Stimulated activated CD8-positive, alpha-beta memory T cell treated with anti-CD3 and anti-CD28 coated beads, Interleukin-4, amount 100 ng/mL, for 48 hours (primary cell): ENCODE measurements at regions not wholly inside any gene's neighbourhood (a gene's known extent, or its start where the extent isn't known, plus 50 kb on each side); places are given as distances from the start of the nearest gene placed in this dataset.

Experiments used
- DNase-seq: peaks from one replicate; pipeline ENCODE4 v3.0.0-alpha.2; 2020

- DNase-seq, result no peak
Observed at GRCh38 chr6:21478411-21478810, 115.1 kb upstream of the SOX4 start.

GRCh38 chr6:21478883-21479539 lies 114.5 kb upstream of the SOX4 start:
- no peak for DNase-seq

- DNase-seq, result no peak
Observed at GRCh38 chr6:21486115-21486514, 107.4 kb upstream of the SOX4 start.

- no peak for DNase-seq
Observed at GRCh38 chr6:21489826-21490225, 103.7 kb upstream of the SOX4 start.

DNA sequence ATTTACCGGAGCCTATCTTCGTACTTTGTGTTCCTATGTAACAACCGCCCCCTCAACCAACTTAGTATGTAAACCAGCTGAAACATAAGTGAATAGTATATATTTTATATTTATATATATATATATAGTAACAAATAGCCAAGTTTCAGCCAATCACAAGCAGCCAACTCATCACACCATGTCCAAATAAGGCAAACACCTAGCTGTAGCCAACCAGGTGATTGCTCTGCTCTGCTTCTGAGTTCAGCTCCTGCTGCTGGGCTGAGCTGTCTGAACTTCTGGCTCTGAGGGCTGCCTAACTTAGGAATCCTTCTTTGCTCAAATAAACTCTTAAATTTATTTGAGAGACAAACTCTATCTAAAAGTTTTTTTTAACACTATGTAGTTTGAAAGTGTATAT lies 101.6 kb upstream of the SOX4 start:
- DNase-seq, result no peak

DNA sequence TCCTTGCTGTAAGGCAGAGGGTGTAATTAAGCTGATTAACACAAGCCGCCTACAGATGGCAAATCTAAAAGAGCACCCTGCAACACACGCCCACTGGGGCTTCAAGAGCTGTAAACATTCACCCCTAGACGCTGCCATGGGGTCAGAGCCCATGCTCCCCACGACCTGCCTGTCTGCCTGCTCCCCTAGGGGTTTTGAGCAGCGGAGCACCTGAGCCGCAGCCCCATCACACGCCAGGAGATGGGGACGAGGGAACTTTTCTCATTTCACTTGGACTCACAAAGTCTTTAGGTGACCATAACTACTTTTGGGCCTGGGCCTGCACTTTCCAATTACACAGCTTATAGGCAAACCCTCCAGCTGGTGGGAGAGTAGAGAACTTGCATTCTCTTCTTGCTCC lies 99.0 kb upstream of the SOX4 start:
- DNase-seq, result no peak

GRCh38 chr6:21496196-21496595 lies 97.4 kb upstream of the SOX4 start:
- no peak for DNase-seq

DNA sequence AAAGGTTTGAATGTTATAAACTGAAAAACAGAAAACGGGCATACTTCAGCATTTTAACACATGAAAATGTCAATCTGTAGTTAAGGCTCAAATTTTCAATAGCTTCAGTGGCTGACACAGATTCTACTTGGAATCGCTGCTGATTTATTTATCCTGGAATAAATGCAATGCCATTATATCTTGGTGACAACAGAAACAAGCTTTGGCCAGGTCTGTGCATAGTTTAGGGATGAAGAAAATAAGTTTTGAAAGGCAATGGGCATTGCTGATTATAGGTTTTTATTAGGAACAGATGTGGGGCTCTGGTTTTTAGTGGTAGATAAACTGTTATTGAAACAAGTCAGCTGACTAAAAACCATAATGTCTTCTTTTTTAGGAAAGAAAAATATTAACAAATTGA lies 96.8 kb upstream of the SOX4 start:
- DNase-seq, result no peak

- no peak for DNase-seq
Observed at GRCh38 chr6:21500314-21501020, 93.1 kb upstream of the SOX4 start.

DNA sequence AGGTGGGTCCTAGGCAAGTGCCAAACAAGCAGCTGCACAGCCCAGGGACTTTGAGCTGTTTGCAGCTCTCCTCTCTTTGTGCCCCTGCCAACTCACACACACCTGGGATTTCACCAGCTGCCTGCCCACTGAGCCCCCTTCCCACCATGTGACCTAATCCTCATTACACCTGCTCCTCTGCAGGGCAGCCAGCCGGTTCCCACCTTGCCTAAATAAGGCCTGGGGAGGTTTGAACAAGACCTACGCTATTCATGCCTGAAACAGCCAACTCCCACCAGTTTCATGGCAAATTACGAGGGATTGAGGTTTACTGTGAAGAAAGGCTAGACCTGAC lies 92.6 kb upstream of the SOX4 start:
- no peak for DNase-seq

- no peak for DNase-seq
Observed at GRCh38 chr6:21501815-21502214, 91.7 kb upstream of the SOX4 start.

GRCh38 chr6:21502682-21503081 lies 90.9 kb upstream of the SOX4 start:
- no peak for DNase-seq

- no peak for DNase-seq
Observed at GRCh38 chr6:21504790-21505189, 88.8 kb upstream of the SOX4 start.

GRCh38 chr6:21505574-21505990 lies 88.0 kb upstream of the SOX4 start:
- no peak for DNase-seq

- no peak for DNase-seq
Observed at GRCh38 chr6:21506126-21506525, 87.4 kb upstream of the SOX4 start.

DNA sequence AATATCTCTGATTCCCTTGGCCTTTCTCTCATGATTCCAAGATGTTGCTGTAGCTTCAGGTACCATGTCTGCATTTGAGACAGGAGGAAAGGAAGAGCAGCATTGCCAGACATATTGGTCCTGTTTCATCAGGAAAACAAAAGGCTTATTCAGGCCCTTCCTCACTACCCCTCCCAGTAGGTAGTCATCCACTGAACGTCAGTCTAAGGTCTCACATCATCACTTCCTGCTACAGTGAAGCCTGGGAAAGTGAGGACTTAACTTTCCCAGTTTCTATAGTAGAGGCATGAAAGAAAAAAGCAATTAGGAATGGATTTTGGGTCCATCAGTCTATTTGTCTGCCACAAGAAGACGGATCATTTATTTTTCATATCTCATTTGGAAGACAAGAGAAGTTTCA lies 85.7 kb upstream of the SOX4 start:
- DNase-seq, result no peak

- DNase-seq, result no peak
Observed at GRCh38 chr6:21508753-21509152, 84.8 kb upstream of the SOX4 start.

DNA sequence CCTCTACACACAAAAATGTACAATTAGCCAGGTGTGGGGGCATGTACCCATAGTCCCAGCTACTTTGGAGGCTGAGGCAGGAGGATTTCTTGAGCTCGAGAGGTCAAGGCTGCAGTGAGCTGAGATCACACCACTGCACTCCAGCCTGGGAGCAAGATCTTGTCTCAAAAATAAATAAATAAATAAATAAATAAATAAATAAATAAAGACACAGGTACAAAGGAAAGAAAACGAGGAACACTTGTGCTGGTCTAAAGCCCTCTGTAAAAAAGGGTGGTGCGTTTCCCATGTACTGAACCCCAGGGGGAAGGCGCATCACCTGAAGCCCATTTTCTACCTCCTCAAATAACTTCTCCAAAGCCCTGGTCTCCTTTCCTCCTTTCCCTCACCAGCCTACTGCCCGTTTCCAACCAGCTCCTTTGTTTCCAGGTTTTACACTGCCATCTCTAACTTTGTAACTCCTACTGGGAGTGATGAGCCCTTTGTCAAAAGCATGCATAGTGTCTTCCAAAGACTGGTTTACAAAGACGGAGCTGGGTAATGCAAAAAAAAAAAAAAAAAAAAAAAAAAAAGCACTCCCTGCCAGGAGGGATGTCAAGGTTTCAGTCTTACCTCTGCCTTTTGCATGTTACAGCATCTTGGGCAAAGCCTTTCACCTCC lies 81.5 kb upstream of the SOX4 start:
- DNase-seq, result no peak

- DNase-seq, result no peak
Observed at GRCh38 chr6:21514288-21514687, 79.3 kb upstream of the SOX4 start.

GRCh38 chr6:21518317-21518716 lies 75.2 kb upstream of the SOX4 start:
- DNase-seq, result no peak

- DNase-seq, result no peak
Observed at GRCh38 chr6:21519642-21520041, 73.9 kb upstream of the SOX4 start.

GRCh38 chr6:21521276-21521675 lies 72.3 kb upstream of the SOX4 start:
- no peak for DNase-seq

DNA sequence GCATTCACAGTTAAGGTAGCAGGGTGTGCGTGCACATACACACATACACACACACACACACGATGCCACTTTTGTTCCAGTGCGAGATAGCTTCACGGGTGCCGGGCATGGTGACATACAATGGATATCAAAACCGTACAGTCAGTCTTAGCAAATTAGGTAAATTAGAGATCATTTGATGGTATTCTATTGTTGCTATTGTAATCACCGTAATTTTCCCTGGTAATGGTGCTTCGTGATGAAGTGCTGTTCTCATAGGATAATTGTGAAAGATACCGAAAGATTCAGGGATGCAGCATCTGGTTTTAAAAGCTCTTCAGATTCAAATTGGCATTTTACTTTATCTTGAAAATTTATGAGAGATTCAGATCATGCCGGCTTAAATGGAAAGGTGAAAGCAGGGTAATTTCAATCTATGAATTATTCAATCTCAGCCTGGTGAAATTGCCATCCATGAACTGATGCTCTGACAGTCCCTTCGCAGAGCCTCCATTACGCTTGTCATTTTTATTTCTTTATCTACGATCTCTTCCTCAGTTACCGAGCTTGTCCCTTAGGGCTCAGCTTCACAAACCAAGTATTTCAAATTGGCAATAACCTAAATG lies 71.3 kb upstream of the SOX4 start:
- DNase-seq, result no peak

GRCh38 chr6:21522797-21523456 lies 70.6 kb upstream of the SOX4 start:
- DNase-seq, result no peak
